ENCODE measurements at regions not wholly inside any gene's neighbourhood (a gene's known extent, or its start where the extent isn't known, plus 50 kb on each side); places are given as distances from the start of the nearest gene placed in this dataset.
"Not testable (repeated sequence)": the region's sequence is repeated elsewhere in the genome, so short reads cannot be mapped to it uniquely, and the experiment has no call there.

GRCh38 chr18:67455890-67456501, 60.5 kb downstream of the DSEL start:
- no peak for DNase-seq (ENCODE audit: low read depth in 2 of 2)

DNA sequence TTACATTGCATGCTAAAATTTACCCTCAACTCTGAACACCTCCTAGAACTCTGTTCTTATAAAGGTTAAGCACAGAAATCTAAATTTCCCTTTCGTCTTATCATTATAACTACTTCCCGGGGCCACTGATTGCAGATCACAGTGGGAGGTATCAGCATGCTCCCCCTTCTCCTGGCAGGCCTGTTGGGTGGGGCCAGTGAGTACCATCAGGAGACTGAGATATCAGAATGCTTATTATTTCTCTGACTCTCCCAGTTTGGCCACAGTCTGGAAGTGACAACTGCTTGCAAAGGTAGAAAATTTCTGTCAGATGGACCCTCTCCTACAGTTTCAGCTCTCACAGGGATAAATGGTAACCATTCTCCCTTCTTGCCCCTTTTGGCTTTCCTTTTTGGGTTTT, 62.6 kb downstream of the DSEL start:
- DNase-seq (ENCODE audit: low read depth in 2 of 2), result no peak

DNA sequence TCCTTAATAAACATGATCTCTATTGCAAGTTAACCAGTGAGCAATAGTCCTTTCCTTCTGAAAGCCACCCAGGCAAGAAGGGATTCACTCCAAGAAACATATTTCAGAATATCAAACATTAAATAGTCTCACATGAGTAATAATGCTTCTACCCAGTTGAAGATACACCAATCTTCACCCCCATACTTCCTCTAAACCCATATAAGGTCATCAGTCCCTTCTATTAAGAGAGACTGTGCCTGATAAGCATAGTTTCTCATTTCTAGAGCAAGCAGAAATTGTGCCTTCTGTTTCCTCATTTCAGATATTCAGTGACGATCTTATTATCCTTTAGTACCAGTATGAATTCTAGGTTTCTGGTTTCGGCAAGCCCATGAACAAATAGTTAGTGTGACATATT, 64.6 kb downstream of the DSEL start:
- no peak for DNase-seq (ENCODE audit: low read depth in 2 of 2)

- not testable (repeated sequence) for DNase-seq (ENCODE audit: low read depth in 2 of 2)
These were observed 65.4 kb downstream of the DSEL start for GRCh38 chr18:67451101-67451500.

DNA sequence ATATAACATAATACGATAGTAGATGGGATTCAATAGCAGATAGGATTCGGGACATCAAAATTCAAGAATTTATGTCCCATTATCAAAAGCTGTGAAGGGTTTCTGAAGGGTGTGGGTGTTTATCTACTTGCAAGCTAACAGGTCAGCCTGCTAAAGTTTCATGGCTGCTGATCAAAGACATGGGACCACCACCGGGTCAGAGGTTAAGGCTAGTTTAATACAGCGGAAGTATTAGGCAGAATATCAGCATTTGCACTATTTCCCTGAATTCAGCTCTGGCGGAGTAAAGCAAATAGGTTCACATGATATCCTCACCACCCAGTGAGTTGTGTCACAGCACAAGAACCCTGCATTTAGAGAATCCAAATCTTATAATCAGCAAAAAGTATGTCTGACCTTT, 82.5 kb downstream of the DSEL start:
- DNase-seq (ENCODE audit: low read depth in 2 of 2), result no peak

DNA sequence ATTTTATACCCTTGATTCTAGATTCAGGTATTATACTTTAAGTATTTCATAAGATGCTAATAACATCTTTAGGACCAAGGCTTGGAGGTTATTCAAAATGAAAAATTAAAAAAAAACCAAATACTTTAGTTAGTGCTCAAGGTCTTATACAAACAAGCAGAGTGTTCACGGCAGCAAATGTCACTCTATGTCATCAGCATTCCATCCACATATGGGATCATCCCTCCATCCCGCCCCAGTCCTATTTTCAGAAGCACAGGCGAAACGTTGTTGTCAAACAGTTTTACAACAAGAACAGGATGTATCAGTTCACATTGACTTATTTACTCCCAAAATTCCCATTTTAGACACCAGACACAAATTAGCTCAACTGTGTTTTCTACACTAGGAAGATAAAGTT, 83.7 kb downstream of the DSEL start:
- no peak for DNase-seq (ENCODE audit: low read depth in 2 of 2)

- DNase-seq (ENCODE audit: low read depth in 2 of 2), result no peak
These were observed 87.7 kb downstream of the DSEL start for GRCh38 chr18:67428805-67429204.

GRCh38 chr18:67428158-67428557, 88.4 kb downstream of the DSEL start:
- no peak for DNase-seq (ENCODE audit: low read depth in 2 of 2)

- DNase-seq (ENCODE audit: low read depth in 2 of 2), result no peak
These were observed 90.0 kb downstream of the DSEL start for GRCh38 chr18:67426486-67426885.

DNA sequence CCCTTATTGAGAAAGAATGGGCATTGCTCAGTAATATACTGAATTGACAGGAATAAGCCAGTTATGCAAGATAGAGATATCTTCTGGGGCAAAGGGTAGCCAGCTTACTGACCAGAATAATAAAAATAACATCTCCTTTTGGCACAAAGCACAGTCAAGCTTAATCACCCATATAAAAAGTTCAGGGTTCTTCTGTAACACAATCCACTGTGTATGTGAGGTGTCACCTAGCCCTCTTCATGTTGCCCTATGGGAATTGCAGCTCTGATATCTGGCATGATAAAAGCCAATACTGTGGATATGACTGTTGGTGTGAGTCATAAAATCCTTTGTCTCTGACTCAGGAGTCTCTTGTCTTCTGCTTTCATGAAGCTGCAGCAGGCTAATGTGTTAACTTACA, 90.8 kb downstream of the DSEL start:
- no peak for DNase-seq (ENCODE audit: low read depth in 2 of 2)

DNA sequence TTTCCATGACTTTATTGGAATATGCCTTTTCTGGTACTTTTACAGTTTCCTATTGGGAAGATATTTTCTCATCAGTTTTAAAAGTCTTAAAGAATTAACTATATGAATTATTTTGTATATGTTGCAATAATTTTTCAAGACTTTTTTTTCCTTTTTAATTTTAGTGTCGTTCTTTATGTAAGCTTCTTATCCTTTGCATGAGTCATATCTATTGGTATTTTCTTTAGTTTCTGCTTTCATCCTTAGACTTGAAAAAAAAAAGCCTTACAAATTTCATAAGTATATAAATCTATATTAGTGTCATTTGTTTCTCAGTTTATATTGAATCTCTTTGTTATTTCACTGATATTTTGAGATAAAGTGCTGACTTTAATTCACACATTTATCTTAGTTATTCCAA, 94.9 kb downstream of the DSEL start:
- no peak for DNase-seq (ENCODE audit: low read depth in 2 of 2)

- DNase-seq (ENCODE audit: low read depth in 2 of 2), result no peak
These were observed 98.5 kb downstream of the DSEL start for GRCh38 chr18:67417864-67418523.

- DNase-seq (ENCODE audit: low read depth in 2 of 2), result no peak
These were observed 105.4 kb downstream of the DSEL start for GRCh38 chr18:67411116-67411515.

DNA sequence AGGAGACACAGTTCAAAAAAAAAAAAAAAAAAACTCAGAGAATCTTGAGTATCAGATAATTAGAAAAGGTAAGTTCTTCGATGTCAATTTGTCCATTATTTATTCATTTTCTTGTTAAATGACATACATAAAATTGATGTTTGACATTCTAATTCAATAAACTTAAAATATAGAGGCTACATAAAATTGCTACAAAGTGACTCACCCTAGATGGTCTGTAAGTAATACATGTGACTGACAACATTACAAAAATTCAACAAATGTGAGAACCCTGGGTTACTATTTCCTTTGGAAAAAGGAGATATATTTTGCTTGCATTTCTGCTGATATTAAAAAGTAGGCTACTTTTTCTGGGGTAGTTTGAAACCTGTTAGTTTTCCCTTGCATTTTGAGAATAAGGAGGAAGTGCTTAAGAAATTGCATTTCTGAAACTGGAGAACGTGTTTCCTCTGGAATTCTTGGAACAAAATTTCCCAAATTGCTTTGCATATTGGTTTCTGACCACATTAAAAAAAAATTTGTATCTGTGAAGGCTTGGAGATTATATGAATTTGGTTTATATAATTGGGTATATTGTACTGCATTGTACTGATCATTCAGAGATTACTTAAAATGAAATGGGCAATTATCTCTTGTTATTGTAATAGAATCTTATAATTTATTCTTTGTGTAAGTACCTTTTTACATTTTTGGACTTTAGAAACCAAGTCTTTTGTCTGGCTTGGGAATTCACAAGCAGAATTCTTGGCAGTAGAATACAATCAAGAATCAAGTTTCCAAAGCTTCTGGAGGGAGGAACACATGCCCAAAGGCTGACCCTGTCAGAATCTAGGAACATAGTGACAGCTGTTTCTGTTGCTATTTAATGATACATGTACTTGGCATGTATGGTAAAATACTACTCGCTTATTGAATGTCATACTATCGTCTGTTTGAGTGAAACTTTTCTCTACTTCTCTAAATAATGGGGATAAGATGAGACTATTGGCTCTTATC, 106.1 kb downstream of the DSEL start:
- no peak for DNase-seq (ENCODE audit: low read depth in 2 of 2)

GRCh38 chr18:67408240-67408639, 108.3 kb downstream of the DSEL start:
- no peak for DNase-seq (ENCODE audit: low read depth in 2 of 2)

- no peak for DNase-seq (ENCODE audit: low read depth in 2 of 2)
These were observed 109.8 kb downstream of the DSEL start for GRCh38 chr18:67406714-67407113.

DNA sequence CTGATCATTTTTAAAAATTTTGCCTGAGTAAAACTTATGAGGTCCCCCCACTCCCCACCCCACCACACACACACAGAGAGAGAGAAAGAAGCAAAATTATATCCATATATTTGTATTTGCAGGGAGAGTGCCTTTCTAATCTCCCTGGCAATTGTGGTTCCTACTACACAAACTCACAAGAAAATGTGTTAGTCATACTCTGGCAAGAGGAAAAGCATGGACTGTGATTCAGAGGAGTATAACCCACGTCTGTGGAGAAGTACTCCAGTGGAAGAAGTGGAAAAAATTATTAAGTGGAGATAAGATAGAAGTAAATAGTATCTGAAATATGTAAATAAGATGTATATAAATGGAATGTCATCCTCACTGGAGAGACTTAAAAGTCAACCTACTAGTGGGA, 114.0 kb downstream of the DSEL start:
- DNase-seq (ENCODE audit: low read depth in 2 of 2), result no peak

DNA sequence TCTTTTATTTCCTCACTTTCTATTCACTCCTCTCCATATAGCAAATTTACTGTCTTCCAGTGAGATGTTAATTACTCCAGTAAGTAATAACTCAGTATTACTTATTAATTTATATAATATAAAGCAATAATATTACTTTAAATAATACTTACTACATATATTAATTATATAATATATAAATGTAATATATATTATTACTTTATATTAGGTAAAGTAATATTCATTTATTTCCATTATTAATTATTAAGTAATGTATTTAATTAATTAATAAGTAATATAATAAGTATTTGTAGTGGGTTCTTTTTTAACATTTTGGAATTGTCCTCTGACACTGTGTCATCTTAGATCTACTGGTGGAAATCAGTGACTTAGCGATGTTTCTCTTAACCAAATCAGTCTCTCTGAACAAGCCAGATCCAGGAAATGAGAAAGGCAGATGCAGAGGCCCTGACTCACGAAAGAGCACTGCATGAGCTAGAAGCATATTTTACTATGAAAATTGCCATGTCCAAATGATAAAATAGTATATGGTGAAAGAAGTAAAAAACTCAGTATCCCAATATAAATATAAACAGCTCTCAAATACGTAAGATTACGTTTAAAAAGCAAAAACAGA, 115.9 kb downstream of the DSEL start:
- DNase-seq (ENCODE audit: low read depth in 2 of 2), result no peak

DNA sequence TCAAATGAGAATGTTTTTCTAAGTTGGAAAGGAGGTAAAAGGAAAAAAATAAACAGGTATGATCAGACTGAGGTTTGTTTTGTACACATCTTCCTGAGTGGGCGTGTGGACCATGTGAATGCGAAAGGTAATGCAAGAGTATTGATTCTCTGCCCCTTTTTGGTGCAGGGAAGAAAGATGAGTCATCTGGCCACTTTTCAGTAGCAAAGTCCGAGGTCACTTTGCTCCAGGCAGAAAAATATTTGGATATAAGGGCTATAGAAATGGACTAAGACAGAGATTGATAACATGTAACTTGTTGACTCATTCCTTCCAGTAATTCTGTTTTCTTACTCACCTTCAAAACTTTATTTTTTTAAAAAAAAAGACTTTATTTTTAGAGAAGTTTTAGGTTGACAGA, 130.5 kb downstream of the DSEL start:
- DNase-seq (ENCODE audit: low read depth in 2 of 2), result no peak

DNA sequence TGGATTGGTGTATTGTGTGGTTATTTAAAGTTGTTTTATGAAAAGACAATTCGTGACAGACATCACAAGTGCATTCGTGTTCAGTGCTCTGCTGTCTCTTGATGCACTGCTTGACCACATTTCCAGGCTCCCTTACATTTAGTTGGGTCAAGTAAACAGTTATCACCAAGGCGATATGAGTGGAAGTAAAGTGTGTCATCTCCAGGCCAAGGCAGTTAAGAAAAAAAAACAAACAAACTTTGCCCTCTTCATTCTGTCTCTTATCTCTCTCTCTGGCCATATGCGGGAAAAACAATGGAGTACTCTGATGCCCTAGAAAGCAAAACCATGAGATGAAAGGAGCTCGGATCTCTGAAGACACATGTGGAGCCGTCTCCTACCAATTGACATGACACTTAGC, 131.1 kb downstream of the DSEL start:
- no peak for DNase-seq (ENCODE audit: low read depth in 2 of 2)

DNA sequence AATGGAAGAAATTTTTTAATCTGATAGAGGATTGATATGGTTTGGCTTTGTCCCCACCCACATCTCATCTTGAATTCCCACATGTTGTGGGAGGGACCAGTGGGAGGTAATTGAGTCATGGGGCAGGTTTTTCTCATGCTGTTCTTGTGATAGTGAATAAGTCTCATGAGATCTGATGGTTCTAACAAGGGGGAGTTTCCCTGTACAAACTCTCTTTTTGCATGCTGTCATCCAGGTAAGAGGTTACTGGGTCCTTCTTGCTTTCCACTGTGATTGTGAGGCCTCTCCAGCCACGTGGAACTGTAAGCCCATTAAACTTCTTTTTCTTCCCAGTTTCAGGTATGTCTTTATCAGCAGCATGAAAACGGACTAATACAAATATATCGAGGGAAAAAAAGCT, 132.5 kb downstream of the DSEL start:
- not testable (repeated sequence) for DNase-seq (ENCODE audit: low read depth in 2 of 2)

DNA sequence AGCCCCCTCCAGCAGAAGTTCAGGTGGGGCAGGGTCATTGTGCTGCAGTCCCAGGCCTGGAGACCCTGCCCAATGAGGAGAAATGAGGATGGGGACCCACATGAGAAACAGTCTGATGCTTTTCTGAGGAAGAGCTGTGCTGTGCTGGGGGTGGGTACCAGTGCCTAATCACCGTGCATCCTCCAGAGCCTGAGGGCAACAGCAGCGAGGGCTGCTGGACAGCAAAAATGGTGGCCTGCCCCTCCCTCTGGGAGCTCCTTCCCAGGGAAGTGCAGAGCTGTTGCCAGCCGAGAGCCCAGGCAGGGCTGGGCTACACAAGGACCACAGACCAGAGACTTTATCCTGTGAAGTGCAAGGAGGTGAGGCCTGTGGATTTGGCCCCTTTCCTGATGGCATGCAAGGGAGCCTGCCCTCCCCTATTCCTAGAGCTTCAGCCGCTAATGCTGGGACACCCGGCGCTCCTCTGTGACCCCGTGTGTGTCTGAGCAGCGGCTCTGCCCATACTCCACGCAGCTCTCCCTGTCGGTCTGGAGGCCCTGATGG, 134.8 kb downstream of the DSEL start:
- no peak for DNase-seq (ENCODE audit: low read depth in 2 of 2)
